Endothelial cell of hepatic sinusoid (primary cell): ENCODE measurements at regions not wholly inside any gene's neighbourhood (a gene's known extent, or its start where the extent isn't known, plus 50 kb on each side); places are given as distances from the start of the nearest gene placed in this dataset.

Source experiments
- in situ Hi-C: cut with HindIII; loops from 2 replicates; pipeline ENCODE4 v1.10.0; 2017; ENCODE audit warnings: low sequenced_read_pairs

DNA sequence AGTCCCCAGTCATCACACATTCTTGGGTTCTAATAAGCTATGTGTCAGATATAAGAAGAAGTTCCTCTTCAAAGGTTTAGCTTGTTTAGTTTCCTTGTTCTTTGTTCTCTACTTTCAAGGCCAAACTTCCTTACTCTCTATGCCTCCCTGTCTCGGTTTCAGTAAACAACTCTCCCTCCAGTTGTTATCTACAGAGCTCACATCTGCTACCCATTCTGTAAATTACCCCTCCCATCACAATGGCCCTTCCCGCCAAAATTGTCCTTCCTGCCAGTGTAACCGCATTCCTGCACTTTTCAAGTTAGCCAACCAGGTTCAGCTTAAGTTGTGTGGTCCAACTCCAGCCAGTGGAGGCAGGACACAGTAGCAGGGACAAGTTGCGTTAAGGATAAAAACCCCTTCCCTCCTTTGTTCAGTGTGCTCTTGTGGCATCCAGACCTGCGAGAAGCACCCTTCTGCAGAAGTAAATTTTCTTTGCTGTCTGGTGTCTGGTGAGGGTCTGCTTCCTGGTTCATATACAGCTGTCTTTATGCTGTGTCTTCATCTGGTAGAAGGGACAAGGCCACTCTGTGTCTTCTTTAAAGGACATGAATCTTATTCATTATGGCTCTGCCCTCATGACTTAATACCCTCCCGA lies 342.1 kb upstream of the GRM7 start:
- in situ Hi-C loops: no loop called here

- in situ Hi-C loops: no loop called here
Measured at GRCh38 chr3:6521369-6522113, 339.4 kb upstream of the GRM7 start.

DNA sequence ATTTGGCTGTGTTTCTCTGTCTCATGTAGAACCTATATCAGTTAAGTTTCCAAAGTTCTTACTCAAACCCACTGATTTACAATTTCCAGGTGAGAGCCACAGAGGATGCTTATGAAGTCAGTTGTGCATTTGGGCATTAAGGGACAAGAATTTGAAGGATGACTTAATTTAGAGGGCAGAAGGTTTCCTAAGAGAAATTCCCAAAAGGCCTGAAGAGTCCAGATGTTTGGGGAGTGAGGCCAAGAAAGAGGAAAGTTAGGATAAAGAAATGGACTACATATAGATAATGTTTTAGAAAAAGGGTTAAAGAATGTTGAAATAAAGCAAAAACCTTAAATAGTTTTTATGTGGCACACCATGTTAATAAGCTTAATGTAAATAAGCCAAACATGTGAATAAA lies 338.7 kb upstream of the GRM7 start:
- in situ Hi-C loops: no loop called here

- in situ Hi-C loops: no loop called here
Measured at GRCh38 chr3:6523043-6523442, 337.9 kb upstream of the GRM7 start.

DNA sequence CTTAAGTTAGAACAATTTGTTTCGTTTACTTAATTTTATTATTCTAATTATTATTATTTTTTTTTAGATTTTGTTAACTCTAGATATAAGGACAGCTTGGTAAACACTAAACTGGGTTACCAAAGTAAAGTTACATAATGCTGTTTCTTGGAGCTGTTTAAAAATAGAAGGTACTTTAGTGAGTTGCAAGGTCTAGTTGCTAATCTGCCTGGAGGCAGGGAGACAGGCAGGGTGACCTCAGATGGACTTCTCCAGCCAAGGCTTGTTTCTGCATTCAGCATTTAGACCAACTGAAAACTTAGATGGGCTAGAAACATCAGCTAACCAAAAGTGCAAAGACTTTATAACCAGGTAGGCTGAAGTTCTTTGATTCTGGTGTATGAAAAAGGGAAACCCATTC lies 336.4 kb upstream of the GRM7 start:
- in situ Hi-C loops: no loop called here

GRCh38 chr3:6526321-6526720 lies 334.6 kb upstream of the GRM7 start:
- in situ Hi-C loops: no loop called here

DNA sequence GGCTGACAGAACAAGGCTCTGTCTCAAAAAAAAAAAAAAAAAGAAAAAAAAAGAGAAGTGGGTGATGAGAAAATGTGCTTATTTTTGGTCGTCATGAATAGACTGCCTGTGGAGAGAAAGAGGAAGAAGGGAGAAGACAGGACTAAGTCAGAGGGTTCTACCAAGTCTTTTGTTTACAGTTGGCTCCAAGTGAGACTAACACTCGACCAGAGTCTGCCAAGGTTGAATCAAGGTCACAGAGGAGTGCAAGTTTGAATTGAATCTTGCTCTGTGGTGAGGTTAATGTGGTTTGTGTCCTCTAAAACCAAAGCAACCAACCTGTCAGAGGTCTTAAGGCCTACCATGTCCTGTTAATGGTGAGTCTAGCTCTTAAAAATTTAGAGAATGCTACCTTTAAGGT lies 334.1 kb upstream of the GRM7 start:
- in situ Hi-C loops: no loop called here

DNA sequence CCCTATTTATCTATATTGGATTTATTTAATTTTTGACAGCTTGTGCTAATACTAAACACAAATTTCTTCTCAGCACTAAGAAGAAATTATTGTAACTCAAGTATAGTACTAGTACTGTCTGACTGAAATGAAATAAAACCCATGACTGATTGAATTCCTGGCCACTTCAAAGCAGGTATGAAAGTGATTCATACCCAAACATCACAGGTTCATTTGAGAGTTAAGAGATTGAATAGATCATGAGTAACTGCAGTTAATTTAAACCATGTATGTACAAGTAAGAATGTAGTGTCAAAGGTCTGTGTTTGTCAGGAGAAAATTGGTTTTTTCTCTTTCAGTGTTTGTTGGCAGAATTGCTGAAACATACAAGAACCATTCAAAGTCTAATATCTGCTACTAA lies 332.0 kb upstream of the GRM7 start:
- in situ Hi-C loops: no loop called here

DNA sequence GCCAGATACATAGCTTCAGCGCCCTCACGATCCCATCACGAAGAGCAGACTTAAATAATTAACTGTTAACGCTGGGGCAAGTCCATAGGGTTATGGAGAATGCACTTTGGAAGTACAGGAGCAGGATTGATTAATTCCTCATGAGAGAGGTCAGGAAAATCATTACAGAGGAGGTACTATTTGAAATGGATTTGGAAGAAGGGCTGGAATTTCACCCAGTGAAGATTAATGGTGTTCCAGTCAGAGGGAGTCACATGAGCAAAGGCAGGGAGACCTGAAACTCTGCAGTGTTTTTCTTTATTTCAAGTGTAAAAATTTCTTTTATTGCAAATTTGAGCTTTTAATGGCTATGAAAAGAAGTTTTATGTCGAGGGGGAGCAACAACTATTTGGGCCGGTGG lies 329.8 kb upstream of the GRM7 start:
- in situ Hi-C loops: no loop called here

DNA sequence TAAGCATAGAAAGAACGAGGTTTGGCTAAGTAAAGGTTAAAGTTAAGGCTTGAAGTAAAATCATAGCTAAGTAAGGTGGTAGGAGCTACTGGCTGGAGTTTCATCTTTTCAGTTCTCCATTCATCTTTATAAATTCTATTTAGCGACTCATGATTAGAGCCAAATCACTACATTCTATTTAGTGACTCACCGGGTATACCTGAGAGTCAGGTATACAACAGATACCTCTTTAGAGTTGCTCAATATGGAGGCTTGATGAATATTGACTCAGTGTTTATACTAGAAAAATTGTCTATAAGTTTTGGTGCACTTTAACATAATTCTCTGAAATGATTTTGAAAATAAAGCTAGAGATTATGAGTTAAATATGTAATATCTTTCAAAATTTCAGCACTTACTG lies 328.8 kb upstream of the GRM7 start:
- in situ Hi-C loops: no loop called here

- in situ Hi-C loops: no loop called here
Measured at GRCh38 chr3:6540981-6541380, 319.9 kb upstream of the GRM7 start.

- in situ Hi-C loops: no loop called here
Measured at GRCh38 chr3:6542795-6543194, 318.1 kb upstream of the GRM7 start.

- in situ Hi-C loops: no loop called here
Measured at GRCh38 chr3:6549296-6549695, 311.6 kb upstream of the GRM7 start.

GRCh38 chr3:6551165-6551564 lies 309.8 kb upstream of the GRM7 start:
- in situ Hi-C loops: no loop called here

GRCh38 chr3:6560259-6560658 lies 300.7 kb upstream of the GRM7 start:
- in situ Hi-C loops: no loop called here

- in situ Hi-C loops: no loop called here
Measured at GRCh38 chr3:6567241-6567640, 293.7 kb upstream of the GRM7 start.

DNA sequence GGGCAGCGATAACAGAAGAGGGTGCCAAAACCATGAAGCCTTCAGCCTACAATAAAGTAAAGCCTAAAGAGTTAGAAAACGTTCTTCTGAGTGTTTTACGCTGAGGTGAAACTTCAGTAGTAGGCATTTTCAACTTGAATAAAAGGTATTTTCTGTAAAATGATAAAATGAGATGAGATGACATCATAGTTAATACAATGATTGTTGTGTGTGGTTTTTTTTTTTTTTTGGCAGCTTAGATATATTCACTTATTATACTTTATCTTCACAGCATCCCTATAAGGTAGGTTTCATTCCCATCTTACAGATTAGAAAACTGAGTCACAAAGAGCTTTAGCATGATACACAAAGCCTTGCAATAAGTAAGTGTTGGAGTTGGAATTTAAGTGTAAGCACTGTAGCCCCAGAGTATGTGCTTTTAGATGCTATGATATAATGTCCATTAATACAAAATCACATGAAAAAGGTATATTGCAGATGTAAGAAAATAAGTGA lies 291.9 kb upstream of the GRM7 start:
- in situ Hi-C loops: no loop called here

DNA sequence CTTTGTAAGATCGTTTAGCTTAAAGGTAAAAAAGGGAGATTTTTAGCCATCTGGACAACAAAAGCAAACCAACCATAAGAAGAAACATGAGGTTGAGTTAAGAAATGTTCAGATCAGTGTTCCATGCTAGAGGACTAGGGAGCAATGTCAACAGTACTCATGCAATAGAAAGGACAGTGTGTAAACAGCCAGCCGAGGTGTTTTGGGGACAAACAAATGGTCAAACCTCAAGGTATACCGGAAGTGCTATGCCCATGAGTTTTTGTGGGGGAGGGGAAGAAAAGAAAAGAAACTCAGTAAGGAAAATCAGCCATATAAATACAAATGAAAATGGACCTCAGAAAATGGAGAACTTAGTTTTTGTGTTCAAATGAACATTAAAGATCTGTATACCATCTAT lies 289.5 kb upstream of the GRM7 start:
- in situ Hi-C loops: no loop called here

GRCh38 chr3:6577584-6577983 lies 283.3 kb upstream of the GRM7 start:
- in situ Hi-C loops: no loop called here

DNA sequence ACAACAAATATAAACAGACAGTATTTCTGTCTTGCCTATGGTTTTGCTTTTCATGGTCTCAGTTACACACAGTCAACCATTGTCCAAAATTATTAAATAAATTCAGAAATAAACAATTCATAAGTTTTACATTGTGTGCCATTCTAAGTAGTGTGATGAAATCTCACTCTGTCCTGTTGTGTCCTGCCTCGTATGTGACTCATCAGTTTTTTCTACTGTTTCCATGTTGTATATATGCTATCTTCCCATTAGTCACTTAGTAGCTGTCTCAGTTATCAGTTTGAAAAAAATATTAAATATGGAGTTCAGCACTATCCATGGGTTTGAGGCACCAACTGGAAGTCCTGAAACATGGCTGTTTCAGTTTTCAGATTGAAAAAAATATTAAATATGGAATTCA lies 282.4 kb upstream of the GRM7 start:
- in situ Hi-C loops: no loop called here

- in situ Hi-C loops: no loop called here
Measured at GRCh38 chr3:6580808-6581207, 280.1 kb upstream of the GRM7 start.

DNA sequence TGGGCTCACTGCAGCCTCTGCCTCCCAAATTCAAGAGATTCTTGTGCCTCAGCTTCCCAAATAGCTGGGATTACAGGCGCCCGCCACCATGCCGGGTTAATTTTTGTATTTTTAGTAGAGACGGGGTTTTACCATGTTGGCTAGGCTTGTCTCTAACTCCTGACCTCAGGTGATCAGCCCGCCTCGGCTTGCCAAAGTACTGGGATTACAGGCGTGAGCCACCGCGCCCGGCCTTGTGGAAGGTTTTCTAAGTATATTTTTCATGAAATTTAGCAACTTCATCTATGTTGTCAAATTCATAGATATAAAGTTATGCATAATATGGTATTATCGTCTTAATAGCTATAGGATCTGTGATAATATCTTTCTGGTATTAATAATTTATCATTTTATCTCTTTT lies 275.6 kb upstream of the GRM7 start:
- in situ Hi-C loops: no loop called here

GRCh38 chr3:6600237-6600636 lies 260.7 kb upstream of the GRM7 start:
- in situ Hi-C loops: no loop called here
